HepG2 (cell line): ENCODE measurements at regions not wholly inside any gene's neighbourhood (a gene's known extent, or its start where the extent isn't known, plus 50 kb on each side); places are given as distances from the start of the nearest gene placed in this dataset.

Source experiments
- ATAC-seq: fragments of 200-7000 bp; cut with Tn5 transposase; 3 replicates; pipeline ENCODE4 v1.9.1; 2020; ENCODE audit warnings: mild to moderate bottlenecking, moderate library complexity
- BruUV-seq: library from RNA; stranded (reverse); fragments of 400-500 nt; replicated peaks from 2 replicates; lab custom pipeline; 2021; lab: Mats Ljungman, UMichigan
- CTCF ChIA-PET: fragments of 300-600 bp; formaldehyde crosslinking; extraction: SDS; loops from one replicate; lab custom pipeline; 2021; ENCODE audit warnings: low total read pairs, inconsistent platforms, low intra/inter-chr PET ratio; lab: Yijun Ruan, JAX
- POLR2A ChIA-PET: fragments of 350-600 bp; sonication (Branson Sonifier 250); formaldehyde crosslinking; loops from one replicate; lab custom pipeline; 2020; ENCODE audit warnings: antibody characterized with exemption, inconsistent platforms; lab: Yijun Ruan, JAX
- DNase-seq: peaks from one replicate; pipeline ENCODE4 v3.0.0-alpha.2; 2015; ENCODE audit warnings: low spot score
- FAIRE-seq: peaks from 3 replicates; lab custom pipeline; 2011; peaks lifted over from hg19 to GRCh38; lab: Jason Lieb, UNC
- H2AFZ ChIP-seq: one replicate; pipeline ENCODE4 v1.6.1; 2011; ENCODE audit warnings: low read length, inconsistent platforms
- H3K27ac ChIP-seq: fragments of 300-600 bp; 3 replicates; pipeline ENCODE4 v1.8.0; 2011; ENCODE audit warnings: mixed run types, mild to moderate bottlenecking, mixed read lengths, low read length, inconsistent platforms; ENCODE audit not compliant: insufficient read depth; ENCODE audit errors: extremely low read length
- H3K27me3 ChIP-seq, 2 experiments: fragments of 200-600 bp in 1 of 2; 2 replicates in 1 of 2; 3 replicates in 1 of 2; pipeline versions ENCODE4 v1.6.0 to v1.8.0; 2011; ENCODE audit warnings: low read length in 2 of 2, mild to moderate bottlenecking in 2 of 2, moderate library complexity in 2 of 2, inconsistent platforms in 1 of 2; ENCODE audit not compliant: insufficient read depth in 2 of 2, control insufficient read depth in 1 of 2
- H3K36me3 ChIP-seq, 2 experiments: fragments of 200-600 bp in 1 of 2; replicated peaks in 1 of 2; 2 replicates in 1 of 2; 3 replicates in 1 of 2; pipeline versions ENCODE4 v1.5.1 to v1.8.0; 2011; ENCODE audit warnings: low read length in 2 of 2, inconsistent platforms in 1 of 2; ENCODE audit not compliant: insufficient read depth in 2 of 2, control insufficient read depth in 1 of 2
- H3K4me1 ChIP-seq: 2 replicates; pipeline ENCODE4 v1.5.1; 2012; ENCODE audit warnings: low read length, inconsistent platforms; ENCODE audit not compliant: insufficient read depth
- H3K4me2 ChIP-seq: 2 replicates; pipeline ENCODE4 v1.6.0; 2011; ENCODE audit warnings: low read depth, low read length, inconsistent platforms
- H3K4me3 ChIP-seq, 3 experiments: fragments of 200-600 bp in 1 of 3; sonication (generic), shearing (Covaris generic) in 1 of 3; replicated peaks in 1 of 3; 2 replicates each; pipeline ENCODE4 v1.5.1; 2011 to 2016; ENCODE audit warnings: low read length in 3 of 3, inconsistent platforms in 2 of 3, low read depth in 2 of 3, mild to moderate bottlenecking in 2 of 3, control low read depth in 1 of 3, mixed read lengths in 1 of 3; ENCODE audit not compliant: insufficient read depth in 1 of 3
- H3K79me2 ChIP-seq: one replicate; pipeline ENCODE4 v1.6.1; 2011; ENCODE audit warnings: low read length, inconsistent platforms; ENCODE audit not compliant: insufficient read depth
- H3K9ac ChIP-seq: 2 replicates; pipeline ENCODE4 v1.6.0; 2011; ENCODE audit warnings: mild to moderate bottlenecking, low read depth, low read length, inconsistent platforms; ENCODE audit not compliant: insufficient read depth
- H3K9me3 ChIP-seq: 2 replicates; pipeline ENCODE4 v1.5.1; 2012; ENCODE audit warnings: mild to moderate bottlenecking, low read length
- H4K20me1 ChIP-seq: 2 replicates; pipeline ENCODE4 v1.6.0; 2011; ENCODE audit warnings: inconsistent platforms, mild to moderate bottlenecking, low read length, moderate library complexity; ENCODE audit not compliant: insufficient read depth
- CTCF ChIP-seq: sonication (generic); formaldehyde crosslinking; IDR thresholded peaks from 2 replicates; pipeline ENCODE4 v1.5.0; 2020; ENCODE audit warnings: mild to moderate bottlenecking, missing genetic modification reagents, moderate library complexity
- NFE2 ChIP-seq: sonication (generic); formaldehyde crosslinking; IDR thresholded peaks from 2 replicates; pipeline ENCODE4 v1.4.0; 2020; ENCODE audit warnings: missing genetic modification reagents
- PCBP1 ChIP-seq: fragments of 200-400 bp; formaldehyde crosslinking; IDR thresholded peaks from 2 replicates; pipeline ENCODE4 v1.6.1; 2017; ENCODE audit warnings: mild to moderate bottlenecking, low read depth, low read length, borderline replicate concordance
- STAG1 ChIP-seq: sonication (generic); formaldehyde crosslinking; IDR thresholded peaks from 2 replicates; pipeline ENCODE4 v1.4.0; 2020; ENCODE audit warnings: missing genetic modification reagents
- ZNF318 ChIP-seq: sonication (generic); formaldehyde crosslinking; IDR thresholded peaks from 2 replicates; pipeline ENCODE4 v1.4.0; 2020; ENCODE audit warnings: mild to moderate bottlenecking, missing genetic modification reagents
- ZNF33B ChIP-seq: sonication (generic); formaldehyde crosslinking; IDR thresholded peaks from 2 replicates; pipeline ENCODE4 v1.5.1; 2020; ENCODE audit warnings: mild to moderate bottlenecking, missing genetic modification reagents
- WGBS: methylation state at CpG from one replicate; pipeline ENCODE4 v1.1.6; 2017; ENCODE audit warnings: low lambda C conversion rate; 5-methylcytosine and 5-hydroxymethylcytosine counted together
- in situ Hi-C: cut with HindIII; loops from 2 replicates; pipeline ENCODE4 v1.10.0; 2017; ENCODE audit warnings: low pct_unique_long_range_greater_than_20kb; ENCODE audit not compliant: extremely low pct_ligation_motif_present
- intact Hi-C: fragments of 100-400 bp; cut with micrococcal nuclease; formaldehyde crosslinking; loops from one replicate; pipeline ENCODE4 v1.10.0; 2022; ENCODE audit not compliant: unreplicated experiment

- no peak for TF ChIP-seq ZNF318 (CRISPR knock-in tag)
Observed at GRCh38 chr6:159110748-159111147, 58.5 kb upstream of the FNDC1 start (continued).

GRCh38 chr6:159110013-159110412 lies 59.2 kb upstream of the FNDC1 start:
- 0 out of 2 replicates have a peak, but pooled peaks cover 9% of the 10 kb centered on the region for H3K4me1 ChIP-seq
- 12% methylated on average over 3 of the region's 3 CpGs for WGBS
- intact Hi-C loops, result no loop called here
- H4K20me1 ChIP-seq, result no peaks in the 10 kb centered on the region; the same call in 1 of the 2 replicates
- peak; percentile 67 for FAIRE-seq
- no peak overlapping the region for H3K27ac ChIP-seq
- no TSS peak for BruUV-seq
- in situ Hi-C loops, result loop anchor here (25.0 kb wide), 1 partner anchor 398 kb away; no protein-coding TSS in a partner anchor
- CTCF ChIA-PET, result no interaction called here
- no peak overlapping the region for H3K9ac ChIP-seq
- TF ChIP-seq STAG1 (peak; percentile 36), CTCF (CRISPR knock-in tag) (peak; percentile 47), ZNF33B (CRISPR knock-in tag) (no peak), NFE2 (0 out of 2 replicates have a peak, but pooled peaks have one; percentile 2), PCBP1 (no peak)
- H3K36me3 ChIP-seq, result no peaks in the 10 kb centered on the region
- no peaks in the 10 kb centered on the region for H3K9me3 ChIP-seq
- H3K4me3 ChIP-seq, result no peak overlapping the region
- peaks cover 0 to 25% of the 10 kb centered on the region in 2 experiments; a peak in 4 of 5 replicates for H3K27me3 ChIP-seq
- no peak overlapping the region for H2AFZ ChIP-seq
- DNase-seq, result peak; percentile 23
- peak; percentile 50 for ATAC-seq
- no peaks in the 10 kb centered on the region for H3K79me2 ChIP-seq
- H3K4me2 ChIP-seq, result no peak overlapping the region
- POLR2A ChIA-PET, result no interaction called here
